ENCODE measurements at regions not wholly inside any gene's neighbourhood (a gene's known extent, or its start where the extent isn't known, plus 50 kb on each side); places are given as distances from the start of the nearest gene placed in this dataset.

- no peak for TF ChIP-seq CTCF (IDR thresholded peaks at IDR 0.05)
- no peak for TF ChIP-seq POLR2A (IDR thresholded peaks at IDR 0.05)
Observed at GRCh38 chr3:56919137-56919796, 117.5 kb upstream of the ARHGEF3 start.

All from adrenal gland (tissue), 5 donors.